Neural cell (in vitro differentiated cells): ENCODE measurements at regions not wholly inside any gene's neighbourhood (a gene's known extent, or its start where the extent isn't known, plus 50 kb on each side); places are given as distances from the start of the nearest gene placed in this dataset.

Experiments used
- EP300 ChIP-seq: fragments of 450-650 bp; conservative IDR thresholded peaks from 2 replicates; pipeline ENCODE4 v1.6.1; 2014; ENCODE audit warnings: antibody characterized with exemption, mild to moderate bottlenecking, moderate library complexity; ENCODE audit not compliant: poor library complexity, severe bottlenecking
- RAD21 ChIP-seq: fragments of 450-650 bp; conservative IDR thresholded peaks from 2 replicates; pipeline ENCODE4 v1.6.1; 2014; ENCODE audit warnings: antibody characterized with exemption, mild to moderate bottlenecking, moderate library complexity

DNA sequence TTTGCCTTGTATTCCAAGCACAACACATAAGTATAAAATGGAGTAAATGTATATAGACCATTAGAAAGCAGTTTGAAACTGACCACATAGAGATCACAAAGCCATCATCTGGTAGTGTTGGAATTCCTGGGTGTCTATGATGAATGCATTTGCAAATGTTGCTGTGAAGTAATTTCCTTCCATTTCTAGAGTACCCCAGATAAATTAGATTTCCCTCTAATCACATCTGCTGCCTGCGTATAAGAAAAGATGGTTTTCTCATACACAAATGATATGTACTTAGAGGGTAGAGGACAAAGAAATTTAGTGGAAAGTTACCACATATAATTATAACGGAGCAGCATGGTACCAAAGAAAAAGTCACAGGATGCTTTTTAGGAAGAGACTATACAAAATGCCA is 1117.8 kb downstream of the IGSF11 start:
- TF ChIP-seq EP300 (no peak), RAD21 (no peak)
